ENCODE measurements at regions not wholly inside any gene's neighbourhood (a gene's known extent, or its start where the extent isn't known, plus 50 kb on each side); places are given as distances from the start of the nearest gene placed in this dataset.

GRCh38 chr12:126811391-126811790 lies 1455.6 kb upstream of the TMEM132C start:
- H3K27me3 ChIP-seq (ENCODE audit: insufficient read depth, low read length): no peaks in the 10 kb centered on the region
- H3K4me1 ChIP-seq (ENCODE audit: insufficient read depth, low read length): no peaks in the 10 kb centered on the region
- no peaks in the 10 kb centered on the region for H3K36me3 ChIP-seq (ENCODE audit: insufficient read depth, low read depth, low read length)
- H3K4me3 ChIP-seq (ENCODE audit: low read length): no peak overlapping the region
- H3K9me3 ChIP-seq (ENCODE audit: insufficient read depth, low read depth, low read length): no peaks in the 10 kb centered on the region
- no peak overlapping the region for H3K9ac ChIP-seq (ENCODE audit: low read depth, low read length)
- no peak overlapping the region for H3K27ac ChIP-seq (ENCODE audit: low read length)

GRCh38 chr12:126819554-126819953 lies 1447.4 kb upstream of the TMEM132C start:
- Histone ChIP-seq H3K4me3 (ENCODE audit: low read length) (no peak overlapping the region), H3K27ac (ENCODE audit: low read length) (no peak overlapping the region), H3K9me3 (ENCODE audit: insufficient read depth, low read depth, low read length) (peaks cover 18% of the 10 kb centered on the region), H3K4me1 (ENCODE audit: insufficient read depth, low read length) (no peaks in the 10 kb centered on the region), H3K27me3 (ENCODE audit: insufficient read depth, low read length) (no peaks in the 10 kb centered on the region), H3K36me3 (ENCODE audit: insufficient read depth, low read depth, low read length) (no peaks in the 10 kb centered on the region), H3K9ac (ENCODE audit: low read depth, low read length) (no peak overlapping the region)

GRCh38 chr12:126830778-126831680 lies 1435.9 kb upstream of the TMEM132C start:
- no peak overlapping the region for H3K9ac ChIP-seq (ENCODE audit: low read depth, low read length)
- H3K4me3 ChIP-seq (ENCODE audit: low read length): no peak overlapping the region
- H3K27me3 ChIP-seq (ENCODE audit: insufficient read depth, low read length): peaks cover 8% of the 10 kb centered on the region; the same call in 1 of the 2 replicates
- peaks cover 21% of the 10 kb centered on the region for H3K9me3 ChIP-seq (ENCODE audit: insufficient read depth, low read depth, low read length)
- no peaks in the 10 kb centered on the region for H3K4me1 ChIP-seq (ENCODE audit: insufficient read depth, low read length)
- H3K36me3 ChIP-seq (ENCODE audit: insufficient read depth, low read depth, low read length): no peaks in the 10 kb centered on the region
- no peak overlapping the region for H3K27ac ChIP-seq (ENCODE audit: low read length)

- Histone ChIP-seq H3K9me3 (ENCODE audit: insufficient read depth, low read depth, low read length) (peaks cover 32% of the 10 kb centered on the region), H3K27ac (ENCODE audit: low read length) (no peak overlapping the region), H3K4me3 (ENCODE audit: low read length) (no peak overlapping the region), H3K27me3 (ENCODE audit: insufficient read depth, low read length) (no peaks in the 10 kb centered on the region), H3K9ac (ENCODE audit: low read depth, low read length) (no peak overlapping the region), H3K4me1 (ENCODE audit: insufficient read depth, low read length) (no peaks in the 10 kb centered on the region), H3K36me3 (ENCODE audit: insufficient read depth, low read depth, low read length) (no peaks in the 10 kb centered on the region)
Observed at GRCh38 chr12:126837697-126838096, 1429.3 kb upstream of the TMEM132C start.

GRCh38 chr12:126843915-126844669 lies 1422.9 kb upstream of the TMEM132C start:
- Histone ChIP-seq H3K4me3 (ENCODE audit: low read length) (no peak overlapping the region), H3K27me3 (ENCODE audit: insufficient read depth, low read length) (no peaks in the 10 kb centered on the region), H3K9ac (ENCODE audit: low read depth, low read length) (no peak overlapping the region), H3K27ac (ENCODE audit: low read length) (no peak overlapping the region), H3K9me3 (ENCODE audit: insufficient read depth, low read depth, low read length) (no peaks in the 10 kb centered on the region), H3K4me1 (ENCODE audit: insufficient read depth, low read length) (peaks cover 5% of the 10 kb centered on the region; the same call in 1 of the 2 replicates), H3K36me3 (ENCODE audit: insufficient read depth, low read depth, low read length) (no peaks in the 10 kb centered on the region)

GRCh38 chr12:126847005-126847629 lies 1419.9 kb upstream of the TMEM132C start:
- H3K27me3 ChIP-seq (ENCODE audit: insufficient read depth, low read length): no peaks in the 10 kb centered on the region
- peaks cover 5% of the 10 kb centered on the region; the same call in 1 of the 2 replicates for H3K4me1 ChIP-seq (ENCODE audit: insufficient read depth, low read length)
- H3K36me3 ChIP-seq (ENCODE audit: insufficient read depth, low read depth, low read length): no peaks in the 10 kb centered on the region
- H3K27ac ChIP-seq (ENCODE audit: low read length): no peak overlapping the region
- H3K9me3 ChIP-seq (ENCODE audit: insufficient read depth, low read depth, low read length): no peaks in the 10 kb centered on the region
- no peak overlapping the region for H3K4me3 ChIP-seq (ENCODE audit: low read length)
- H3K9ac ChIP-seq (ENCODE audit: low read depth, low read length): no peak overlapping the region

- Histone ChIP-seq H3K9me3 (ENCODE audit: insufficient read depth, low read depth, low read length) (no peaks in the 10 kb centered on the region), H3K36me3 (ENCODE audit: insufficient read depth, low read depth, low read length) (no peaks in the 10 kb centered on the region), H3K4me3 (ENCODE audit: low read length) (no peak overlapping the region), H3K9ac (ENCODE audit: low read depth, low read length) (no peak overlapping the region), H3K27ac (ENCODE audit: low read length) (no peak overlapping the region), H3K27me3 (ENCODE audit: insufficient read depth, low read length) (no peaks in the 10 kb centered on the region), H3K4me1 (ENCODE audit: insufficient read depth, low read length) (no peaks in the 10 kb centered on the region)
Observed at GRCh38 chr12:126855768-126856167, 1411.2 kb upstream of the TMEM132C start.

- Histone ChIP-seq H3K9ac (ENCODE audit: low read depth, low read length) (no peak overlapping the region), H3K27me3 (ENCODE audit: insufficient read depth, low read length) (no peaks in the 10 kb centered on the region), H3K9me3 (ENCODE audit: insufficient read depth, low read depth, low read length) (no peaks in the 10 kb centered on the region), H3K4me1 (ENCODE audit: insufficient read depth, low read length) (no peaks in the 10 kb centered on the region), H3K36me3 (ENCODE audit: insufficient read depth, low read depth, low read length) (no peaks in the 10 kb centered on the region), H3K4me3 (ENCODE audit: low read length) (no peak overlapping the region), H3K27ac (ENCODE audit: low read length) (no peak overlapping the region)
Observed at GRCh38 chr12:126856958-126857357, 1410.0 kb upstream of the TMEM132C start.

GRCh38 chr12:126858560-126858959 lies 1408.4 kb upstream of the TMEM132C start:
- H3K4me3 ChIP-seq (ENCODE audit: low read length): no peak overlapping the region
- no peaks in the 10 kb centered on the region for H3K27me3 ChIP-seq (ENCODE audit: insufficient read depth, low read length)
- H3K36me3 ChIP-seq (ENCODE audit: insufficient read depth, low read depth, low read length): no peaks in the 10 kb centered on the region
- H3K9me3 ChIP-seq (ENCODE audit: insufficient read depth, low read depth, low read length): no peaks in the 10 kb centered on the region
- no peaks in the 10 kb centered on the region for H3K4me1 ChIP-seq (ENCODE audit: insufficient read depth, low read length)
- H3K9ac ChIP-seq (ENCODE audit: low read depth, low read length): no peak overlapping the region
- no peak overlapping the region for H3K27ac ChIP-seq (ENCODE audit: low read length)

GRCh38 chr12:126860210-126860609 lies 1406.8 kb upstream of the TMEM132C start:
- no peak overlapping the region for H3K9ac ChIP-seq (ENCODE audit: low read depth, low read length)
- H3K4me1 ChIP-seq (ENCODE audit: insufficient read depth, low read length): no peaks in the 10 kb centered on the region
- no peaks in the 10 kb centered on the region for H3K36me3 ChIP-seq (ENCODE audit: insufficient read depth, low read depth, low read length)
- H3K4me3 ChIP-seq (ENCODE audit: low read length): no peak overlapping the region
- no peaks in the 10 kb centered on the region for H3K27me3 ChIP-seq (ENCODE audit: insufficient read depth, low read length)
- H3K27ac ChIP-seq (ENCODE audit: low read length): no peak overlapping the region
- H3K9me3 ChIP-seq (ENCODE audit: insufficient read depth, low read depth, low read length): no peaks in the 10 kb centered on the region

- H3K4me3 ChIP-seq (ENCODE audit: low read length): no peak overlapping the region
- H3K9ac ChIP-seq (ENCODE audit: low read depth, low read length): no peak overlapping the region
- no peak overlapping the region for H3K27ac ChIP-seq (ENCODE audit: low read length)
- H3K9me3 ChIP-seq (ENCODE audit: insufficient read depth, low read depth, low read length): no peaks in the 10 kb centered on the region
- no peaks in the 10 kb centered on the region for H3K4me1 ChIP-seq (ENCODE audit: insufficient read depth, low read length)
- H3K36me3 ChIP-seq (ENCODE audit: insufficient read depth, low read depth, low read length): no peaks in the 10 kb centered on the region
- H3K27me3 ChIP-seq (ENCODE audit: insufficient read depth, low read length): no peaks in the 10 kb centered on the region
Observed at GRCh38 chr12:126862500-126862899, 1404.5 kb upstream of the TMEM132C start.

Measured in iPS-20b (cell line).